ENCODE measurements at regions not wholly inside any gene's neighbourhood (a gene's known extent, or its start where the extent isn't known, plus 50 kb on each side); places are given as distances from the start of the nearest gene placed in this dataset.
A peak's percentile ranks its signal among the peaks of the same experiment; 100 is the strongest.

DNA sequence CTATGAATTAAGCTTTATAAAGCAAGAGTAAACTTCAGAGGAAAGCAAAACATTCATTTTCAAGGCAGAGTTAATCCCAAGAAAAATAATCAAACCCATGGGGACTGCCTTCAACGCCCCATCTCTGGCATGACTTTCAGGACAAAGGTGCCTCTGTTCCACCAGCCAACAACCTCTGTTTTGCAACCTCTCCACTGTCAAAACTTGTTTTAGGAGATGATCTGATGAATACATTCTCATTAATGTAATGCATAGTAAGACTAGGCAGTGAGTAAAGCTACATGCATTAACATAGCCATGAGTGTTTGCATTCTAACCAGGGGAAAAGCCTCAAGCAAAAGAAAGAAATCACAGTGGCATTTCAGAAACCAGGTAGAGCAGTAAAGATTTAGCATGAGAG, 357.0 kb downstream of the FBXO15 start:
- no peak for DNase-seq (ENCODE audit: low spot score)

DNA sequence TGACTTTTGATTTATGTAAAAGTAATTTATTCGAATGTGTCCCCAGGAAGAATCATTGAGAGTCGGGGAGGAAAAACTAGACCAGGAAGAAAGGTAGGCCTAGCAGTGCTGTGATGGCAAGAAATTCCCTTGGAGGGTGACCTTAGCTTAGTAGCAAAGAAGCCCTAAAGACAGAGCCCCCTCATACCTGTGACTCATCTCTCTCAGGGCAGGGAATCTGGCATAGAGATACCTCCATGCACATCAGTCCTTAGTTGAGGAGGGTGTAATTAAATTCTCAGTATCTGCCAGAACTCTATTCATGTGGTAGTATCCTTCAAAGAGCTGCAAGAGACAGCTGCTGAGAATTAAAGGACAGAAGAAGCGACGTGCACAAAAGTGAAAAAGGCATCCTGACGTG, 360.3 kb downstream of the FBXO15 start:
- DNase-seq (ENCODE audit: low spot score) = no peak

DNA sequence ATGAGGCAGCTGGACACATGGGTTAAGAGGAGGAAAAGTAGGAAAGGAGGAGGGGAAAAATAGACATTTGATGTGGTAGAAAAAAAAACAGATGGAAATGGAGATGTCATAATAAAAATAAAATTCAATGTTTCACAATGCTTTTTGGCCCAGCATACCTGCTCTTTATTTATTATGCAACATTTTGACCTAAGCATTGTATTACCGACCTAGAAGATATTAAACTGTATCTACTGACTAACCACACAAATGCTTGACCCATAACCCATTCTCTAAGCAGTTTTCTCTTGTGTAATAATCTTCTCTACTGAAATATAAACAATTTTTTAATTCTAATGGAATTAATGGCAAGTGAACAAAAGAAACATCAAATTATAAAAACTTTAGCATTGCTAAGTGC, 362.3 kb downstream of the FBXO15 start:
- DNase-seq (ENCODE audit: low spot score) = no peak

DNA sequence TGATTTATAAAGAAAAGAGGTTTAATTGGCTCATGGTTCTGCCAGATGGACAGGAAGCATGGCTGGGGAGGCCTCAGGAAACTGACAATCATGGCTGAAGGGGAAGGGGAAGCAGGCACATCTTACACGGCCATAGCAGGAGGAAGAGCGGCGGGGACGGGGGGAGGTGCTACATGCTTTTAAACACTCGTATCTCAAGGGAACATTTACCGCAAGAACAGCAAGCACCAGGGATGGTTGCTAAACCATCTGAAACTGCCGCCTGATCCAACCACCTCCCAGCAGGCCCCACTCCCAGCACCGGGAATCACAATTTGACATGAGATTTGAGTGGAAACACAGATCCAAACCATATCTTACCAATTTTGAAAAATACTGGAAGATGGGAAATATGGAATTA, 362.8 kb downstream of the FBXO15 start:
- no peak for DNase-seq (ENCODE audit: low spot score)

DNA sequence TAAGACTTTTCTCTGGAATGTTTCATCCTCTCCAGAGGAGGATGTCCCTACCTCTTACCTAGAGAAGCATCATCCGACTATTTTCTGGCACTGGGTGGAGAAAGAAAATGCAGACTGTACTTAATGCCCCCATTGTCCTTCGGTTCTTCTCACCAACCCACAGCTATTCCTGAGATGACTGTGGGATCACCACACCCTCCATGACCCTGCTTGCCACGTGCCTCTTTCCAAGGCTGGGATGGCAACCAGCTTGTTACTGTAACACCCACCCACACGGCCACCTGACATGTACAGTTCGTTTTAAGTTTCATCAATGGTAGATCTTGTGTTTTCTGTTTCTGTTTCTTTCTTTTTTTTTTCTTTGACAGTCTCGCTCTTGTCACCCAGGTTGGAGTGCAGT, 365.2 kb downstream of the FBXO15 start:
- no peak for DNase-seq (ENCODE audit: low spot score)

DNA sequence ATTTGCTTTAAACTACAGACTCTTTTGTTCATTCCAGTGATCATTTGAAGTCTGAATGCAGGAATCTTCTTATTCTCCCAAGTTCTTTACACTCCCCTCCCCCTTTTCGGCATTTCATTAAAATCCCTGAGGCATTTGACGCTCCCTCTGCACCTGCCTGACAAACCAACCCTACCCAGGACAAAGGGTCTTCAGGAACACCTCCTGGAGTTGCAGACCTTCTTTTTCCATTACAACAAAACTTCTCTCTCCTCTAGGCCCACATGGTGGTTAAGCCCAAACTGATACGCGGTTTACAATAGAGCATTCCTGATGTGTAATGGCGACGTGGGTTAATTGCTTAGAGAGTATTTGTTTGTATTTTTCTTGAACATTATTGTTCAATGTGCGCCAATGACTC, 367.4 kb downstream of the FBXO15 start:
- DNase-seq (ENCODE audit: low spot score) = no peak

DNA sequence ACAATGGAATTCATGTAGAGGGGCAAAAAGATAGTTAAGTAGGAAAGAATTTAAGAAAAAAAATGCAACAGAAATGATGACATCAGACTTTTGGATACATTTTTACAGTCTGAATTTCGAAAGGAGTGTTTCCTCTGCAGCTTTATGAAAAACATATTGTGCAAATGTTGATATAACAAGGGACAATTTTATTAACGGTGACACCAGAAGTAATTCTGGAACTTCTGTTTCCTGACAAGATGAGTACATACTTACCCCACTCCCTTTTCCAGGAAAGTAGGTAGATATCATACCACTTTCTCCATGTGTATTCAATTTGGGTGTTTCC, 369.6 kb downstream of the FBXO15 start:
- no peak for DNase-seq (ENCODE audit: low spot score)

DNA sequence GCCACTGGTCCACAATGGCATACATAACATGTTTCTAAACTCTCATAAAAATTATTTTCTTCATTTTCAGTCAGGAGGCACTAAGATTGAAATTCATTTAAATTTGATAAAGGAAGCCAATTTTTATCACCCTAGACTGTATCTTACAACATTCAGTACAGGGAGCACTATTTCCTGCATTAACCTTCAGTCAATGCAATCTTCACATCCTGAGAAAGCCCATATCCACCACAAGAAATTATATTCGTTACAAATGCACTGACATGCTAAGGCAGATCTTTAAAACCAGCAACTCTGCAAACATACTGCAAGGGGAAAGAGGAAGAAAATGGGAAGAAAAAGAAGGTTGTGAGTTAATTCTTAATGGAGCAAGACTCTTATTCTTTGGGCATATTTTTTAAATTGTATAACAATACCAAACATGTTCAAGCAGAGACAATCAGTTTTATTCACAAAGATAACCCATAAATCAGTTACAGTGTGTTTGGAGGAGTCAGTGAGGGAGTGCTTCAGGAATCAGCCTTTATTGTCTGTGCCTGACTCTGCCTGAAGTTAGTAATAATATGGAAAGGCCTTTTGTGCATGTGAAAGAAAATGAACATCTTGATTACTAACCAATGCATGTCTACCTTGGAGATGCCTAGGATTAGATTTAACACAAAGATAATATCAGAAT, 370.1 kb downstream of the FBXO15 start:
- no peak for DNase-seq (ENCODE audit: low spot score)

DNA sequence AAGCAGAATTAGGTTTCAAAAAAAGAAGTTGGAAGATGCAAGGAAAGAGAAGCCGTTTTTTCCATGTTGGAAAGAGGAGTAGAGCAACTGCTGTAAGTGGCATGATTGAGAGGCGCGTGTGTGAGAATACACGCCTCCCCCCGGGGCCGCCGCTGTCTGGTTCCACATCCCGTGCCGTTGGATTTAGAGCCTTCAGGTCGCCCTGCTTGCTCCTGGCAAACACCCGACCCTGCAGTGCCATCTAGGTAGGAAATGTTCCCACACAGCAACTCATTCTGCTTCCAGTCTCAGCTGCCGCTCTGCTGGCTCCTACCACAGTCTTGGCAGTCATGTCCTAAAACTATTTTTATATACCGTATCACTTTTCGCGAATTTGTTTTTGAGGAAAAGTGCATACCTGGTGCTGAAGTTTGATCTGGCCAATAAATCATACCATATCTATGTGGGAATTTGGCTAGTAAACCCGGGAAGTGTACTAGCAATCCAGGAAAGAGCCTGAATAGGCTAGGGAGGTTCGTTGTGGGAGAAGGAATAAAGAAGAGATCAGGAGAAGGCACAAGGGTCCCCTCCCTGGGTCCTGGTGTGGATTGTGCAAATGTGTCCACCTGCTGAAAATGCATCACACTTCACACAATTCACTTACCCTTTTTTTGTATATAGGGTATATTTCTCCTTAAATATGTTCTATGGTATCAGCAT, 372.7 kb downstream of the FBXO15 start:
- peak; percentile 50 for DNase-seq (ENCODE audit: low spot score)

DNA sequence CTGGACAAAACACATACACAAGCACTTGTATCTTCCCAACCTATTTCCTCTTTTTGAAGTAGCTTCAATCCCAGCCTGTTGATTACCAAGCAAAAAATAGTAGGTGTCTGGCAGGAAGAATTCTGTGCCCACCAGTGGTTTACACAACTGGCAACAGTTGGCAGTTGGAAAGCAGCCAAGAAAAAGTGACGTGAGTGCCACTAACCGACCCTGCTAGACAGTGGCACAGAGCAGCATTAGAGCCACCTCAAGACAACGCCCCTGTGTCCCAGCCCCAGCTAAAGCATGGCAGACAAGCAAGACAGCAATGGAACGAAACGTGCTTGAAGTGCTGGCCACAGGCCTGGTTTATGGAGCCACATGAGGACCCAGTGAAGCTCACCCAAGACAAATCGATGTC, 379.6 kb downstream of the FBXO15 start:
- DNase-seq (ENCODE audit: low spot score) = no peak

DNA sequence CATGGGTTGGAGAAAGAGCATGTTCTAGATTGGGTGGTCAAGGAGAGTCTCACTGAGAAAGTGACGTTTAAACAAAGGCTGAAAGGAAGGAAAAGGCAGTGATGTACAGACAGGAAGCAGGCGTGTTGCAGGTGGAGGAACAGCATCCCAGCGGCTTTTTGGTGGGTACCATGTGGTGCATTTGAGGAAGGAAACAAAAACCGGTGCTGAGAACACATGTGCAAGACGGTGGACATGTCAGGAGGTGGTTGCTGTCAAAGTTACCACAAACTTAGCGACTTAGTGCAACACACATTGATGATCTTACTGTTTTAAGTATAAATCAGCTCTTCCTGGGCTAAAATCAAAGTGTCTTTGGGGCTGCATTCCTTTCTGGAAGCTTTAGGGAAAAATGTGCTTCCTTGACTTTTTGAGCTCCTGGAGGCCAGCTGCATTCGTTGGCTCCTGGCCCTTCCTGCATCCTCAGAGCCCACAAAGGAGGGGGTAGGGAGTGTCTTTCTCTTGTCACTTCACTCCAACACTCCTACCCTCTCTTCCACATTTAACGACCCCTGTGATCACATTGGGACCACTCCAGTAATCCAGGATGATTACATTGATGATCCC, 380.6 kb downstream of the FBXO15 start:
- DNase-seq (ENCODE audit: low spot score) = no peak

DNA sequence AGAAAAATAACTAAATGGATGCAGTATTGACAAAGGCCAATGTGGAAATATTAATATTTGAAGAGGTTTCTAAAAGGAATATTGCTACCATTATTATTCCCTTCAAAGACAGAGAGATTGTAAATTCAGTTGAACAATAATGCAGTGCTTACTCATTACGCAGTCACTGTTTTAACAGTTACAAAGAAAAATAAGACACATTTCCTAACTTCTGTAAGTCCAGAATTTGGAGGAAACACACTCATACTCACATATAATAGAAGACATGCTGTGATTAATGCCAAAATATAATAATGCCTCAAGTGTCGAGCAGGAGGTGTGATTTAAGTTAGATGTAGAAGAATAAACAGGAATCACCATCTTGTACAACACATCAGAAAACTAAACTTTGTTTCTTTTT, 389.2 kb downstream of the FBXO15 start:
- no peak for DNase-seq (ENCODE audit: low spot score)

DNA sequence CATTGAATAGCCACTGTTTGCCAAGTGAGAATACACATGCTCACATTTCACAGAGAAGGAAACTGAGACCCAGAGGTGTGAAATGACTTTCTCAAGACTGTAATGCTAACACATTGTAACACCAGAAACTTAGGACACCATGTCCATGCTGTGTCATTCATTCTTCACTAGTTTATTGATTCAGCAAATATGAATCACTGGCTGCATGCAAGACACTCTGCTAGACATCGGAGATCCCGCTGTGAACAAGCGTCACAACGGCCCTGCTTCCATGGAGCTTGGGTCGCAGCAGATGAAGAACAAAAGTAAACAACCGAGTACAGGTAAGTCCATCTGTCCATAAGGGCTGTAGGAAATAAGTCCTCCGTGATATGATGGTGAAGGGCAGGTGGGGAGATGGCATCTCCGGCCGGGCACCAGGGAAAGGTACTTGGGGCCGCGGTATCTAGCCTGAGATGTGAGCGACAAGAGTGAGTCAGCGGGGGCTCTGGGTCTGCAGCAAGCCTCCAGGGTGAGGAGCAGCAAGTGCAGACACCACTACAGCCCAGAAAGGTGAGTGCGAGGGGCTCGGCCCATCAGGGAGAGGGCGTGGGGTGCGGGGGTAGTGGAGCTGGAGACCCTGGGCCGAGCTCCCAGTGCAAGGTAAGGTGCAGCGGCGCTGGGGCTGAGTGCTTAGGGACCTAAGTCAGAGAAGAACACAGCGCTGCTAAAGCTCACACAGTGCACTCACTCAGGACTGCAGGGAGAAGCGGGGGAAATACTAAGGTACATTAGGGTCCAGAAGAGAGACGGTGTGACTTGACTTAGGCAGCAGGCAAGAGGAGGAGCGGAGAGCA, 391.2 kb downstream of the FBXO15 start:
- no peak for DNase-seq (ENCODE audit: low spot score)

DNA sequence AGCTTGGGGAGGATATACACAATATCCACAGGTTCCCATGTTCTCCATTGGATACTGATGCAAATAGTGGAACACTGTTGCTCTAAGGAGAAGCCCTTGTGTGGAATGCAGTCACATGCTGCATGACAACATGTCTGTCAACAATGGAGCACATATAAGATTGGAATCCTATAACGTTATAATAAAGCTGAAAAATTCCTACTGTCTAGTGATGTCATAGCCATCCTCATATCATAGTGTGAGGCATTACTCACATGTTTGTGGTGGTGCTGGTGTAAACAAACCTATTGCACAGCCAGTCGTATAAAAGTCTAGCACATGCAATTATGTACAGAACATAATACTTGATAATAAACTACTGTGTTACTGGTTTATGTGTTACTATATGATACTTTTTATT, 394.7 kb downstream of the FBXO15 start:
- no peak for DNase-seq (ENCODE audit: low spot score)

DNA sequence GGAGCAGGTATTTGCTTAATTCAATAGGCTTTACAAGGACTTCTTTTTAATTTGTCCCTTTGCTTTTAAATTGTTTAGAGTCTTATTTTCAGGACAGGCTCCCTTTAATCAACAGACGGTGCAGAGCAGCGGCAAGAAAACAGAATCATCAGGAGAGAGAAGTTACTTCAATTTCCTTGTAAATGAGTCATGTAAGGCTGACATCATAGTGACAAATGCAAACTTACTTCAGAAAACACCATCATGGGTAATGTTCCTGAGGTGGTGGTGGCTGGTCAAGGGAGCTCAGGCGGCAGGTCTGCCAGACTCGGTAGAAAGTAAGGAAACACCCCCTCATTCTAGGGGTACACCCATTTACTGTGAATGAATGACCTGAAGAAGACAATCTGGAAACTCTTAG, 395.1 kb downstream of the FBXO15 start:
- no peak for DNase-seq (ENCODE audit: low spot score)

DNA sequence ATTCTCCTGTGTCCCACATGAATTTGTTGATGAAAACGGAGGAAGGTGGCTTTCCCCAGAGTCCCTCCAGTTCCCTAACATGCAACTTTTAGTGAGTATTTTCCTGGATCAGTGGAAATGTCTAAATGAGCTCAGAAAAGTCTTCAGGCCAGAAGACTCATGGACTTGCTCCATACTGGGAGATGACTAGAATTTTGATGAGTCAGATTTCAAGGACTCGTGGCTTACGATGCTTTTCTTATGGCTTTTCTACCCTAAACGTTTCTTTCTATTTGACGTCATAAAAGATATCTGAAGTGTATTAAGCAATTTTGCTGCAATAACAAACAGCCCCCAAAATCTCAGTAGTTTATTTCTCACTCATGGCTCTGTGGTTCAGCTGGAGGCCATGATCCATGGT, 397.6 kb downstream of the FBXO15 start:
- no peak for DNase-seq (ENCODE audit: low spot score)

DNA sequence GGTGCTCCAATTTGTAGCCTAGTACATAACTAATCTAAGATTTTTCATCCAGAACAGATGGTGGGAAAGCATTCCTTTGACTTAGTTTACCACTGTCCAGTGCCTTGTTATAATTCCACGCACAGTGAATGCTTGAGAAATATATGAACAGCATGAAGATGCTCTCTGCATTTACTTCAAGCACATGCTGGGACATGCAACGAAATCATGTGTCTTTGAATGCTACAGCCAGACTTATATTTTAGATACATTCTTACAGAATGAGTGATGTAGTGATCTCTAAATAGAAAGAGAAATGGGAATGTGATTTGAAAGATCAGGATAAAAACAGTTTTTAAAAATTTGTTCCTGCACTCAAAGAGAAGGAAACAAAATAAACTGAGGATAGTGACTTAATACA, 398.3 kb downstream of the FBXO15 start:
- no peak for DNase-seq (ENCODE audit: low spot score)

DNA sequence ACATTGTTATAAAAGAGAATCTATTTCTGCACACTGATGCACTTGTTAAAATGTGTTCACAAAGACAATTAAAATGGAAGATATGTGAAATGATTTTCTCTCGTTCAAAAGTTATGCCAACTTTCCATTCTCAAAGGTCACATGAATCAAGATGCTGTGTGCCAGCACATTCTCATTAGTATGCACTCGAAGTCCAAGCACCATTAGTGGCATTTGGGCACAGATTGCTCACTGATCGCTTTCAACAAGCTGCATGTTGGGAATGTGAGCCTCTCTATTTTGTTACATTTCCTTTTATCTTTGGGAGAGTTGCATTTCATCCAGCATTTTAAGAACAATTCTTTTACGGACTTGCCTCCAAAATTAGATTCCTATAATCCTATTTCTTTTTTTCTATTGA, 398.9 kb downstream of the FBXO15 start:
- no peak for DNase-seq (ENCODE audit: low spot score)

DNA sequence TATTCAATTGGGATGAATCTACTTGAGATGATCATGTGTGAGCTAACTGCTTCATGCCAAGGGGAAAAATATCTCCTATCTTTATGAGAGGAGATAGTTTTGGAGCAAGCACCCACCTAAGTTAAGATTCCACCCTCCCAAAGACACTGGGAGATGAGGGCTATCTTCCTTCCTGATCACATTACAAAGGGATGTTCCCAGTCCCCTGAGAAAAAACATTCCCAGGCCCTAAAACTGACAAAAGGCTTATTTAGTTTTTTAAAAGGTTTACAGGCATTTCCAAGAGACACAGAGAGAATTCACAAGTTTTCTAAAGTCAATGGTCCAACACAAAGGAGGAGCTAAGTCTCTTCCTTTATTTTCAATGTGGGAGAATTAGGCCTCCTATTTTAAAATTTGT, 401.5 kb downstream of the FBXO15 start:
- no peak for DNase-seq (ENCODE audit: low spot score)

DNA sequence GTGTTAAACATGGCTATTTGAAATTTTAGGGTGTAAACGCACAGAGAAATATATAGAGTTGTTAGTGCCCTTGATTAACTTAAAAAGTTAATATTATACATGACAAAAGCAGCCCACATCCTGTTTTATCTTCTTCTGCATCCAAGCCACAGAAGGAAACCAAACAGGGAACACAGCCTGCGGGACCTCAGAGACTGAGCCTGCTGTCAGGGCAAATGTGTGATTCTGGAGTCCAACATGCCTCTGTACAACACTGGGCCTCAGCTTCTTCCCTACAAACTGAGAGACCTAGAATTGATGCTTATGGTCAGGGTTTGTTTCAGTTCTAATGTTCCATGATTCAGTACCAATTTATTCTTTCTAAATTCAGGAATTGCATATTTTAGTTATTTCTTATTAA, 404.7 kb downstream of the FBXO15 start:
- no peak for DNase-seq (ENCODE audit: low spot score)

DNA sequence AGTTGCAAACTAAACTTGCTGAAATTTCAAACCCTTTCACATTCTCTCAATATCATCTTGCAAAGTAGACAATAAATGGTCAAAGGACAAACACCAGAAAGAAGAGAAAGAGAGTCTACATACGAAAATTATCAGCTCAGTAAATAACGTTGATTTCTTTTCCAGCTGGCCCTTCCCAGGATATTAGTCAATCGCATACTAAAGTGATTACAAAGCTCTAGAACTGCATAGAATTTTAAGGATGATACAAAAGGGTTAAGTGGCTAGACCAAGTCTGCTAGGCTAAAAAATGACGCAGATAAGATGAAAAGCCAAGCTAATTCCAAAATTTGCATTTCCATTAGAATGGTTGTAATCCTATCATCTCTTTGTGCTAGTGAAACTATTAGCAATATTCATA, 405.7 kb downstream of the FBXO15 start:
- DNase-seq (ENCODE audit: low spot score) = no peak

DNA sequence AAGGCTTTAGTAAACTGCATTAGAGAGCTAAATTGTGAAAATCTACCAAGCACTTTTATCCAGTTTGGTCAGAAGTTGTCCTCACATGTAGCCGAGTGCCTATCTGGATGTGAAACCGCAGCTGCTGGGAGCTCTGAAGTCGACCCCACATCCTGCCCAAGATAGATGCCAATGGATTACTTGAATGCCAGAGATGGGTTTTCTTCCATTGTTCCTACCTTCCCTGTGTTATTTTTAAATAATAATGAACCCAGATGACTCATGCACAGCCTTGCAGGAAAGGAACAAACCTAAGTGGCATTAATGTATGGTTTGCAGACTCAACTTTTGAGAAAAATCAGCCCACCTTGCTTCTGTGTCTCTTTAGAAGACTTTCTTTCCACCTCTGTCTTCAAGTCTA, 408.5 kb downstream of the FBXO15 start:
- peak; percentile 71 for DNase-seq (ENCODE audit: low spot score)

DNA sequence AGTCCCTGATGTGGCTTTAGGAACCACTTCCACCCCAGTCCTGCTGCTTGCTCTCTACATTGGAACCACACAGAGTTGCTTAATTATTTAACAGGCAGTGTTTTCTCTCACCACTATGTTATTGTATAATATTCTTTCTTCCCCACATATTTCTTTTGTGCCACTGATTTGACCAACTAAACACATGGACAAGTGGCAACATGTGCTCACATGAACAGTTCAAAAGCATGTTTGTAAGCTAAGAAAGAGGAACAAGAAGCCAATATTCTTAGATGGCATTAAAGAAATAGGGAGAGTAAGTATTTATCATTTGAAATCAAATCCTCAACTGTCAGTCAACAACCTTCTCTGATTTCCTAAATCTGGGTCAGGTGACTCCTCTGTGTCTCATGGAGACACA, 409.6 kb downstream of the FBXO15 start:
- no peak for DNase-seq (ENCODE audit: low spot score)
